ENCODE measurements at regions not wholly inside any gene's neighbourhood (a gene's known extent, or its start where the extent isn't known, plus 50 kb on each side); places are given as distances from the start of the nearest gene placed in this dataset.

DNA sequence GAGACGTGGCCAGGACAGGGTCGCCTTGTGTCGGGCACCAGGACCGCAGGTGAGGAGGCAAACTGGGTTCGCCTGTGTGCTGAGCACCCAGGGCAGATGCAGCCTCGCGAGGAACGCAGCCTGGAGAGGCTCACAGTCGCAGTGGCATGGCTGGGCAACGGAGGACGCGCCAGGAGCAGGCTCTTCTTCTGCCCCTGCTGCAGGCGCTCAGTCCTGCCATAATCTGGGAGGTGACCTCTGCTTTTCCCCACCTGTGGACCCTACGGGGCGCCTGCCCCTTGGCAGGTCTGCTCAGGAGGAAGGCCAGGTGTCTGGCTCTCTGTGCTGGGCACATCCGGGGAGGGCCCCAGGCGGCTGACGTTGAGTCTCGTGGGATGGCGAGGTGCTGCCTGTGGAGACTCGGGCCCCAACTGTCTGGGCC, 1136.2 kb downstream of the BRD1 start:
- TF ChIP-seq, protein P1, sequence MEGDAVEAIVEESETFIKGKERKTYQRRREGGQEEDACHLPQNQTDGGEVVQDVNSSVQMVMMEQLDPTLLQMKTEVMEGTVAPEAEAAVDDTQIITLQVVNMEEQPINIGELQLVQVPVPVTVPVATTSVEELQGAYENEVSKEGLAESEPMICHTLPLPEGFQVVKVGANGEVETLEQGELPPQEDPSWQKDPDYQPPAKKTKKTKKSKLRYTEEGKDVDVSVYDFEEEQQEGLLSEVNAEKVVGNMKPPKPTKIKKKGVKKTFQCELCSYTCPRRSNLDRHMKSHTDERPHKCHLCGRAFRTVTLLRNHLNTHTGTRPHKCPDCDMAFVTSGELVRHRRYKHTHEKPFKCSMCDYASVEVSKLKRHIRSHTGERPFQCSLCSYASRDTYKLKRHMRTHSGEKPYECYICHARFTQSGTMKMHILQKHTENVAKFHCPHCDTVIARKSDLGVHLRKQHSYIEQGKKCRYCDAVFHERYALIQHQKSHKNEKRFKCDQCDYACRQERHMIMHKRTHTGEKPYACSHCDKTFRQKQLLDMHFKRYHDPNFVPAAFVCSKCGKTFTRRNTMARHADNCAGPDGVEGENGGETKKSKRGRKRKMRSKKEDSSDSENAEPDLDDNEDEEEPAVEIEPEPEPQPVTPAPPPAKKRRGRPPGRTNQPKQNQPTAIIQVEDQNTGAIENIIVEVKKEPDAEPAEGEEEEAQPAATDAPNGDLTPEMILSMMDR (IDR thresholded peaks at IDR 0.05; ENCODE audit: control insufficient read depth, insufficient read depth, low read depth, low read length, missing control alignments), result no peak

GRCh38 chr22:48690583-48691317, 1136.9 kb downstream of the BRD1 start:
- no peak overlapping the region for H3K4me3 ChIP-seq (ENCODE audit: control insufficient read depth, low read depth, low read length)
- TF ChIP-seq, protein P1 (IDR thresholded peaks at IDR 0.05; ENCODE audit: control insufficient read depth, insufficient read depth, low read depth, low read length, missing control alignments), result no peak
- no peak for DNase-seq (ENCODE audit: low read depth)

More for the DNA sequence above, 1136.2 kb downstream of the BRD1 start:
- H3K4me3 ChIP-seq (ENCODE audit: control insufficient read depth, low read depth, low read length), result no peak overlapping the region
- DNase-seq (ENCODE audit: low read depth), result no peak

- TF ChIP-seq, protein P1 (IDR thresholded peaks at IDR 0.05; ENCODE audit: control insufficient read depth, insufficient read depth, low read depth, low read length, missing control alignments), result no peak
- DNase-seq (ENCODE audit: low read depth), result no peak
- H3K4me3 ChIP-seq (ENCODE audit: control insufficient read depth, low read depth, low read length), result no peak overlapping the region
Observed at GRCh38 chr22:48689206-48689605, 1138.5 kb downstream of the BRD1 start.

- no peak overlapping the region for H3K4me3 ChIP-seq (ENCODE audit: control insufficient read depth, low read depth, low read length)
- no peak for DNase-seq (ENCODE audit: low read depth)
- TF ChIP-seq, protein P1 (IDR thresholded peaks at IDR 0.05; ENCODE audit: control insufficient read depth, insufficient read depth, low read depth, low read length, missing control alignments), result no peak
Observed at GRCh38 chr22:48688366-48688765, 1139.3 kb downstream of the BRD1 start.

- TF ChIP-seq, protein P1 (IDR thresholded peaks at IDR 0.05; ENCODE audit: control insufficient read depth, insufficient read depth, low read depth, low read length, missing control alignments), result no peak
- no peak for DNase-seq (ENCODE audit: low read depth)
- H3K4me3 ChIP-seq (ENCODE audit: control insufficient read depth, low read depth, low read length), result no peak overlapping the region
Observed at GRCh38 chr22:48687606-48688005, 1140.1 kb downstream of the BRD1 start.

- TF ChIP-seq, protein P1 (IDR thresholded peaks at IDR 0.05; ENCODE audit: control insufficient read depth, insufficient read depth, low read depth, low read length, missing control alignments), result no peak
- DNase-seq (ENCODE audit: low read depth), result no peak
- no peak overlapping the region for H3K4me3 ChIP-seq (ENCODE audit: control insufficient read depth, low read depth, low read length)
Observed at GRCh38 chr22:48686694-48687302, 1140.9 kb downstream of the BRD1 start.

Measured in AG09309 (cell line).